Naive thymus-derived CD4-positive, alpha-beta T cell (primary cell): ENCODE measurements at regions not wholly inside any gene's neighbourhood (a gene's known extent, or its start where the extent isn't known, plus 50 kb on each side); places are given as distances from the start of the nearest gene placed in this dataset.
A peak's percentile ranks its signal among the peaks of the same experiment; 100 is the strongest.

Source experiments
- ATAC-seq: fragments of 150-1000 bp; cut with Tn5 transposase; 2 replicates; pipeline ENCODE4 v1.10.0; 2021; ENCODE audit warnings: mild to moderate bottlenecking, moderate library complexity
- CTCF ChIA-PET: fragments of 350-600 bp; sonication (Branson Sonifier 250); formaldehyde crosslinking; loops from one replicate; lab custom pipeline; 2021; ENCODE audit warnings: antibody characterized with exemption; lab: Charles Lee
- POLR2A ChIA-PET: fragments of 350-600 bp; sonication (Branson Sonifier 250); formaldehyde crosslinking; loops from one replicate; lab custom pipeline; 2021; ENCODE audit warnings: antibody characterized with exemption, inconsistent platforms; lab: Charles Lee
- DNase-seq, 9 donors: peaks; one replicate each; pipeline versions ENCODE4 v3.0.0 to v3.0.0-alpha.2; 2020 to 2022; ENCODE audit warnings: mixed read lengths in 1 of 9
- H3K27ac ChIP-seq: one replicate; pipeline ENCODE4 v1.7.0; 2013; ENCODE audit warnings: mild to moderate bottlenecking, low read depth, low read length, moderate library complexity
- H3K27me3 ChIP-seq, 2 donors: one replicate each; pipeline ENCODE4 v1.7.0; 2013; ENCODE audit warnings: low read length in 2 of 2, mild to moderate bottlenecking in 2 of 2, moderate library complexity in 2 of 2; ENCODE audit not compliant: control insufficient read depth in 2 of 2, insufficient read depth in 2 of 2
- H3K36me3 ChIP-seq, 3 experiments: 1 replicate in 2 of 3; 2 replicates in 1 of 3; pipeline ENCODE4 v1.7.0; 2013; ENCODE audit warnings: low read length in 3 of 3, mild to moderate bottlenecking in 3 of 3, moderate library complexity in 1 of 3; ENCODE audit not compliant: insufficient read depth in 3 of 3, control insufficient read depth in 2 of 3
- H3K4me1 ChIP-seq, 2 donors: one replicate each; pipeline ENCODE4 v1.7.0; 2013; ENCODE audit warnings: low read length in 2 of 2, mild to moderate bottlenecking in 2 of 2, moderate library complexity in 1 of 2; ENCODE audit not compliant: control insufficient read depth in 2 of 2, insufficient read depth in 2 of 2
- H3K4me3 ChIP-seq: 2 replicates; pipeline ENCODE4 v1.7.0; 2013; ENCODE audit warnings: mild to moderate bottlenecking, low read length
- H3K9me3 ChIP-seq, 3 experiments: 1 replicate in 2 of 3; 2 replicates in 1 of 3; pipeline ENCODE4 v1.7.0; 2013; ENCODE audit warnings: low read length in 3 of 3; ENCODE audit not compliant: control insufficient read depth in 2 of 3
- H3K27ac Mint-ChIP-seq, 9 donors: one replicate each; pipeline ENCODE4 v1.8.0; 2020 to 2022; ENCODE audit warnings: mixed read lengths in 9 of 9, mild to moderate bottlenecking in 8 of 9, moderate library complexity in 5 of 9, inconsistent platforms in 2 of 9
- H3K27me3 Mint-ChIP-seq, 5 donors: one replicate each; pipeline ENCODE4 v1.8.0; 2021 to 2022; ENCODE audit warnings: mixed read lengths in 5 of 5, mild to moderate bottlenecking in 1 of 5
- H3K36me3 Mint-ChIP-seq, 5 donors: one replicate each; pipeline ENCODE4 v1.8.0; 2020 to 2022; ENCODE audit warnings: mixed read lengths in 5 of 5, mild to moderate bottlenecking in 3 of 5, inconsistent platforms in 1 of 5
- H3K4me1 Mint-ChIP-seq, 7 donors: one replicate each; pipeline ENCODE4 v1.8.0; 2020 to 2022; ENCODE audit warnings: mixed read lengths in 7 of 7, mild to moderate bottlenecking in 3 of 7, inconsistent platforms in 1 of 7
- H3K4me3 Mint-ChIP-seq, 10 donors: one replicate each; pipeline ENCODE4 v1.8.0; 2020 to 2022; ENCODE audit warnings: mild to moderate bottlenecking in 10 of 10, mixed read lengths in 10 of 10, moderate library complexity in 6 of 10, inconsistent platforms in 2 of 10
- H3K9me3 Mint-ChIP-seq, 11 donors: one replicate each; pipeline ENCODE4 v1.8.0; 2020 to 2022; ENCODE audit warnings: mixed read lengths in 11 of 11, mild to moderate bottlenecking in 4 of 11, inconsistent platforms in 1 of 11, moderate library complexity in 1 of 11
- intact Hi-C, 2 donors: fragments of 100-400 bp; cut with micrococcal nuclease; formaldehyde crosslinking; loops; one replicate each; pipeline ENCODE4 v1.15.1; 2023

GRCh38 chr13:95403349-95404140 lies 102.3 kb upstream of the ABCC4 start:
- ATAC-seq (peak; percentile 21), DNase-seq (peak in 1 of 9 donors; percentile 3)
- Mint-ChIP-seq H3K9me3 (no peaks in the 10 kb centered on the region), H3K36me3 (no peaks in the 10 kb centered on the region), H3K27me3 (peaks cover 0 to 11% (median 9%) of the 10 kb centered on the region in 5 donors), H3K27ac (peak overlapping the region in 3 of 9 donors; percentile 5 to 68 (median 6)), H3K4me3 (peak overlapping the region; percentile 80 to 97 (median 96)), H3K4me1 (peaks cover 5 to 13% (median 9%) of the 10 kb centered on the region in 7 donors)
- H3K27ac ChIP-seq = no peak overlapping the region
- ChIA-PET CTCF (interaction anchor here (0.9 to 6.7 kb wide), 17 partner anchors 9 to 786 kb away, joined by 3 to 103 read pairs (median 5); no protein-coding TSS in a partner anchor), POLR2A (interaction anchor here (0.5 to 1.0 kb wide), 2 partner anchors 215 to 217 kb away, joined by 3 to 5 read pairs; no protein-coding TSS in a partner anchor)
- H3K4me3 ChIP-seq = peak overlapping the region; percentile 56
- no peaks in the 10 kb centered on the region for H3K27me3 ChIP-seq
- no peaks in the 10 kb centered on the region for H3K9me3 ChIP-seq
- H3K36me3 ChIP-seq = no peaks in the 10 kb centered on the region
- H3K4me1 ChIP-seq = no peaks in the 10 kb centered on the region
- intact Hi-C loops = loop anchor here (1.0 to 10.0 kb wide), 13 partner anchors 23 to 967 kb away; partner anchors contain the start of gene ABCC4 (in 1 of the 2)

GRCh38 chr13:95404141-95404882 lies 103.1 kb upstream of the ABCC4 start:
- DNase-seq (peak; percentile 43 to 81 (median 71)), ATAC-seq (peak; percentile 89)
- Histone ChIP-seq H3K4me3 (peak overlapping the region; percentile 56), H3K9me3 (no peaks in the 10 kb centered on the region), H3K36me3 (no peaks in the 10 kb centered on the region), H3K27me3 (no peaks in the 10 kb centered on the region), H3K27ac (no peak overlapping the region), H3K4me1 (no peaks in the 10 kb centered on the region)
- H3K27me3 Mint-ChIP-seq = peaks cover 0 to 11% (median 9%) of the 10 kb centered on the region in 5 donors
- H3K4me3 Mint-ChIP-seq = peak overlapping the region; percentile 80 to 97 (median 96)
- peak overlapping the region in 5 of 9 donors; percentile 5 to 68 (median 17) for H3K27ac Mint-ChIP-seq
- intact Hi-C loops = loop anchor here (1.0 to 10.0 kb wide), 13 partner anchors 24 to 968 kb away; partner anchors contain the start of gene ABCC4 (in 1 of the 2)
- POLR2A ChIA-PET = interaction anchor here (0.5 to 1.0 kb wide), 2 partner anchors 215 to 218 kb away, joined by 3 to 5 read pairs; no protein-coding TSS in a partner anchor
- no peaks in the 10 kb centered on the region for H3K36me3 Mint-ChIP-seq
- CTCF ChIA-PET = interaction anchor here (0.6 to 6.7 kb wide), 21 partner anchors 10 to 786 kb away, joined by 3 to 103 read pairs (median 3); no protein-coding TSS in a partner anchor
- peaks cover 5 to 13% (median 9%) of the 10 kb centered on the region in 7 donors for H3K4me1 Mint-ChIP-seq
- H3K9me3 Mint-ChIP-seq = no peaks in the 10 kb centered on the region

- Mint-ChIP-seq H3K4me3 (no peak overlapping the region), H3K27ac (no peak overlapping the region), H3K4me1 (peaks cover 5 to 13% (median 9%) of the 10 kb centered on the region in 7 donors), H3K9me3 (no peaks in the 10 kb centered on the region), H3K36me3 (no peaks in the 10 kb centered on the region), H3K27me3 (peaks cover 0 to 12% (median 10%) of the 10 kb centered on the region in 5 donors)
- intact Hi-C loops = loop anchor here in 1 of 2 donors (10.0 kb wide), 1 partner anchor 429 kb away; no protein-coding TSS in a partner anchor
- ATAC-seq (no peak), DNase-seq (no peak)
- Histone ChIP-seq H3K4me1 (no peaks in the 10 kb centered on the region), H3K4me3 (no peak overlapping the region), H3K36me3 (no peaks in the 10 kb centered on the region), H3K27ac (no peak overlapping the region), H3K9me3 (no peaks in the 10 kb centered on the region), H3K27me3 (no peaks in the 10 kb centered on the region)
- CTCF ChIA-PET = interaction anchor here (1.6 to 6.7 kb wide), 2 partner anchors 26 to 216 kb away, joined by 5 to 103 read pairs; no protein-coding TSS in a partner anchor
- POLR2A ChIA-PET = interaction anchor here (1.2 kb wide), 1 partner anchor 215 kb away, joined by 4 read pairs; no protein-coding TSS in a partner anchor
Observed at GRCh38 chr13:95406176-95406575, 104.9 kb upstream of the ABCC4 start.

- no peaks in the 10 kb centered on the region for H3K4me1 Mint-ChIP-seq
- peaks cover 0 to 4% (median 0%) of the 10 kb centered on the region in 5 donors for H3K36me3 Mint-ChIP-seq
- intact Hi-C loops = no loop called here
- POLR2A ChIA-PET = no interaction called here
- no peak for ATAC-seq
- Histone ChIP-seq H3K27me3 (no peaks in the 10 kb centered on the region), H3K9me3 (no peaks in the 10 kb centered on the region), H3K4me3 (no peak overlapping the region), H3K36me3 (no peaks in the 10 kb centered on the region), H3K27ac (no peak overlapping the region), H3K4me1 (no peaks in the 10 kb centered on the region)
- DNase-seq = no peak
- no peak overlapping the region for H3K4me3 Mint-ChIP-seq
- peaks cover 0 to 13% (median 6%) of the 10 kb centered on the region in 5 donors for H3K27me3 Mint-ChIP-seq
- H3K9me3 Mint-ChIP-seq = peaks cover 0 to 4% (median 0%) of the 10 kb centered on the region in 11 donors
- CTCF ChIA-PET = interaction anchor here (1.4 kb wide), 1 partner anchor 220 kb away, joined by 4 read pairs; no protein-coding TSS in a partner anchor
- no peak overlapping the region for H3K27ac Mint-ChIP-seq
Observed at GRCh38 chr13:95411428-95412040, 110.3 kb upstream of the ABCC4 start.

- Histone ChIP-seq H3K36me3 (no peaks in the 10 kb centered on the region), H3K4me1 (no peaks in the 10 kb centered on the region), H3K27ac (no peak overlapping the region), H3K4me3 (no peak overlapping the region), H3K9me3 (no peaks in the 10 kb centered on the region), H3K27me3 (no peaks in the 10 kb centered on the region)
- intact Hi-C loops = no loop called here
- H3K27ac Mint-ChIP-seq = no peak overlapping the region
- ChIA-PET POLR2A (no interaction called here), CTCF (no interaction called here)
- H3K36me3 Mint-ChIP-seq = no peaks in the 10 kb centered on the region
- ATAC-seq (no peak), DNase-seq (no peak)
- H3K4me3 Mint-ChIP-seq = no peak overlapping the region
- peaks cover 0 to 5% (median 2%) of the 10 kb centered on the region in 7 donors for H3K4me1 Mint-ChIP-seq
- peaks cover 4 to 14% (median 6%) of the 10 kb centered on the region in 5 donors for H3K27me3 Mint-ChIP-seq
- peaks cover 0 to 4% (median 0%) of the 10 kb centered on the region in 11 donors for H3K9me3 Mint-ChIP-seq
Observed at GRCh38 chr13:95418946-95419345, 117.7 kb upstream of the ABCC4 start.

- ChIA-PET POLR2A (no interaction called here), CTCF (no interaction called here)
- no peak for DNase-seq
- Histone ChIP-seq H3K36me3 (no peaks in the 10 kb centered on the region), H3K4me3 (no peak overlapping the region), H3K27ac (no peak overlapping the region), H3K9me3 (no peaks in the 10 kb centered on the region), H3K4me1 (no peaks in the 10 kb centered on the region), H3K27me3 (no peaks in the 10 kb centered on the region)
- Mint-ChIP-seq H3K36me3 (no peaks in the 10 kb centered on the region), H3K27ac (no peak overlapping the region), H3K9me3 (peaks cover 0 to 2% (median 0%) of the 10 kb centered on the region in 11 donors), H3K4me1 (peaks cover 0 to 5% (median 2%) of the 10 kb centered on the region in 7 donors), H3K27me3 (peaks cover 1 to 11% (median 5%) of the 10 kb centered on the region in 5 donors), H3K4me3 (no peak overlapping the region)
- intact Hi-C loops = no loop called here
- ATAC-seq = no peak
Observed at GRCh38 chr13:95420501-95420900, 119.2 kb upstream of the ABCC4 start.
